B cell (primary cell): ENCODE measurements at regions not wholly inside any gene's neighbourhood (a gene's known extent, or its start where the extent isn't known, plus 50 kb on each side); places are given as distances from the start of the nearest gene placed in this dataset.

Experiments used
- ATAC-seq: fragments of 200-7000 bp; cut with Tn5 transposase; one replicate; pipeline ENCODE4 v1.10.0; 2021; ENCODE audit warnings: low read depth, mild to moderate bottlenecking, moderate number of reproducible peaks, moderate library complexity
- CTCF ChIA-PET: fragments of 350-600 bp; sonication (Branson Sonifier 250); formaldehyde crosslinking; loops from one replicate; lab custom pipeline; 2021; ENCODE audit warnings: antibody characterized with exemption, inconsistent platforms; lab: Charles Lee
- POLR2A ChIA-PET: fragments of 350-600 bp; sonication (Branson Sonifier 250); formaldehyde crosslinking; loops from one replicate; lab custom pipeline; 2021; ENCODE audit warnings: antibody characterized with exemption; lab: Charles Lee
- DNase-seq: peaks from one replicate; pipeline ENCODE4 v3.0.0; 2013
- H2AFZ ChIP-seq: 2 replicates; pipeline ENCODE4 v1.6.1; 2012; ENCODE audit warnings: mild to moderate bottlenecking, low read depth, low read length; ENCODE audit not compliant: insufficient read depth, poor library complexity, severe bottlenecking
- H3K27ac ChIP-seq, 2 donors: 1 replicate in 1 of 2; 2 replicates in 1 of 2; pipeline ENCODE4 v1.5.1; 2012 to 2013; ENCODE audit warnings: low read length in 2 of 2, mild to moderate bottlenecking in 2 of 2, moderate library complexity in 1 of 2
- H3K27me3 ChIP-seq, 4 experiments: fragments of 200-600 bp in 1 of 4; sonication (generic) in 1 of 4; replicated peaks in 1 of 4; 1 replicate in 2 of 4; 2 replicates in 2 of 4; pipeline versions ENCODE4 v1.6.1 to v1.7.0; 2013 to 2016; ENCODE audit warnings: low read length in 3 of 4, mild to moderate bottlenecking in 2 of 4, mixed read lengths in 1 of 4, moderate library complexity in 1 of 4; ENCODE audit not compliant: insufficient read depth in 4 of 4, control insufficient read depth in 3 of 4; ENCODE audit errors: control extremely low read depth in 1 of 4
- H3K36me3 ChIP-seq, 2 experiments: replicated peaks in 1 of 2; 1 replicate in 1 of 2; 2 replicates in 1 of 2; pipeline versions ENCODE4 v1.6.1 to v1.7.1; 2013; ENCODE audit warnings: low read length in 1 of 2; ENCODE audit not compliant: insufficient read depth in 2 of 2, control insufficient read depth in 1 of 2; ENCODE audit errors: control extremely low read depth in 1 of 2, extremely low read depth in 1 of 2
- H3K4me1 ChIP-seq, 2 donors: fragments of 200-600 bp in 1 of 2; sonication (generic) in 1 of 2; 1 replicate in 1 of 2; 2 replicates in 1 of 2; pipeline versions ENCODE4 v1.5.1 to v1.6.1; 2013 to 2017; ENCODE audit warnings: low read length in 2 of 2; ENCODE audit not compliant: control insufficient read depth in 2 of 2, insufficient read depth in 2 of 2
- H3K4me2 ChIP-seq: replicated peaks from 2 replicates; pipeline ENCODE3; 2012; ENCODE audit warnings: mild to moderate bottlenecking, low read depth, low read length; ENCODE audit not compliant: poor library complexity, severe bottlenecking
- H3K4me3 ChIP-seq, 5 experiments: fragments of 200-600 bp in 1 of 5; sonication (generic) in 1 of 5; 1 replicate in 3 of 5; 2 replicates in 2 of 5; pipeline versions ENCODE4 v1.5.1 to v1.7.0; 2011 to 2016; ENCODE audit warnings: low read length in 4 of 5, mild to moderate bottlenecking in 4 of 5, low read depth in 2 of 5, control low read depth in 1 of 5, moderate library complexity in 1 of 5; ENCODE audit not compliant: insufficient read depth in 1 of 5; ENCODE audit errors: control extremely low read depth in 1 of 5, extremely low read depth in 1 of 5
- H3K79me2 ChIP-seq: fragments of 200-600 bp; sonication (generic); one replicate; pipeline ENCODE4 v1.6.0; 2016; ENCODE audit warnings: low read length; ENCODE audit not compliant: control insufficient read depth, insufficient read depth
- H3K9ac ChIP-seq: fragments of 200-600 bp; sonication (generic); 2 replicates; pipeline ENCODE4 v1.6.1; 2017; ENCODE audit warnings: mild to moderate bottlenecking, low read length, moderate library complexity
- H3K9me3 ChIP-seq, 3 donors: one replicate each; pipeline versions ENCODE4 v1.6.1 to v1.7.1; 2013; ENCODE audit warnings: low read length in 2 of 3; ENCODE audit not compliant: control insufficient read depth in 2 of 3, insufficient read depth in 1 of 3; ENCODE audit errors: control extremely low read depth in 1 of 3
- H4K20me1 ChIP-seq: 2 replicates; pipeline ENCODE4 v1.6.0; 2012; ENCODE audit warnings: mild to moderate bottlenecking, low read length; ENCODE audit not compliant: insufficient read depth, control insufficient read depth, poor library complexity, severe bottlenecking
- H3K27ac Mint-ChIP-seq: one replicate; pipeline ENCODE4 v1.8.0; 2021; ENCODE audit warnings: mixed read lengths
- H3K27me3 Mint-ChIP-seq: one replicate; pipeline ENCODE4 v1.8.0; 2021; ENCODE audit warnings: mixed read lengths
- H3K4me1 Mint-ChIP-seq: one replicate; pipeline ENCODE4 v1.8.0; 2021; ENCODE audit warnings: mixed read lengths
- H3K4me3 Mint-ChIP-seq: one replicate; pipeline ENCODE4 v1.8.0; 2021; ENCODE audit warnings: mixed read lengths
- H3K9me3 Mint-ChIP-seq: one replicate; pipeline ENCODE4 v1.8.0; 2022; ENCODE audit warnings: mixed read lengths; ENCODE audit not compliant: insufficient read depth
- CTCF ChIP-seq: fragments of 200-600 bp; IDR thresholded peaks from one replicate; pipeline ENCODE4 v1.8.0; 2022; ENCODE audit warnings: antibody characterized with exemption, mild to moderate bottlenecking
- EZH2 ChIP-seq: IDR thresholded peaks from 2 replicates; pipeline ENCODE4 v1.6.1; 2012; ENCODE audit warnings: borderline replicate concordance, low read depth, mild to moderate bottlenecking, moderate library complexity, low read length; ENCODE audit not compliant: insufficient read depth, poor library complexity, severe bottlenecking
- WGBS: methylation state at CpG from one replicate; pipeline ENCODE4 v1.1.5; 2013; ENCODE audit warnings: missing lambda C conversion rate; ENCODE audit not compliant: insufficient coverage; 5-methylcytosine and 5-hydroxymethylcytosine counted together
- intact Hi-C: fragments of 100-400 bp; cut with micrococcal nuclease; formaldehyde crosslinking; loops from one replicate; pipeline ENCODE4 v1.10.0; 2022

DNA sequence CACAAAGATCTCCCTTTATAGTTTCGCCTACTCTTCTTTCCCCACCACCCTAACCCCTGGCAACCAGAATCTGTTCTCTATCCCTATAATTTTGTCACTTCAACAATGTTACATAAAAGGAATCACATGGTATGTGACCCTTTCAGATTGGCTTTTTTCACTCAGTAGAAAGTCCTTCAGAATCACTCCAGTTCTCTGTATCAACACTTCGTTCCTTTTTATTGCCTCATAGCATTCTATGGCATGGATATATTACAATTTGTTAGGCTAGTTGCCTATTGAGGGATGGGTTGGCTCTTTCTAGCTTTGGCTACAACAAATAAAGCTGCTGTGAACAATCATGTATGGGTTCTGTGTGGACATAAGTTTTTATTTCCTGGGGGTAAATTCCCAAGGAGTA, 163.1 kb downstream of the RPIA start:
- WGBS = 100% methylated on average over 1 of the region's 2 CpGs
- H3K36me3 ChIP-seq = peaks cover 0 to 30% of the 10 kb centered on the region in 2 experiments
- no peak for ATAC-seq
- no peak for DNase-seq
- H2AFZ ChIP-seq = no peak overlapping the region
- peaks cover 0 to 48% (median 4%) of the 10 kb centered on the region in 3 donors for H3K9me3 ChIP-seq
- intact Hi-C loops = no loop called here
- Mint-ChIP-seq H3K27me3 (no peaks in the 10 kb centered on the region), H3K9me3 (no peaks in the 10 kb centered on the region), H3K4me3 (peak overlapping the region; percentile 93), H3K27ac (peak overlapping the region; percentile 92), H3K4me1 (peaks cover 79% of the 10 kb centered on the region)
- TF ChIP-seq CTCF (no peak), EZH2 (no peak)
- ChIA-PET CTCF (interaction anchor here (1.7 to 20.8 kb wide), 2 partner anchors 8 to 20 kb away, joined by 10 to 577 read pairs; no protein-coding TSS in a partner anchor), POLR2A (interaction anchor here (18.4 kb wide), 1 partner anchor 15 kb away, joined by 509 read pairs; no protein-coding TSS in a partner anchor)
- H3K27me3 ChIP-seq = no peaks in the 10 kb centered on the region
- no peaks in the 10 kb centered on the region for H4K20me1 ChIP-seq
- no peak overlapping the region for H3K4me3 ChIP-seq
- H3K27ac ChIP-seq = peak overlapping the region; percentile 90 to 98
- no peak overlapping the region for H3K4me2 ChIP-seq
- H3K9ac ChIP-seq = no peak overlapping the region
- peaks cover 71 to 72% of the 10 kb centered on the region in 2 donors for H3K4me1 ChIP-seq
- peaks cover 49% of the 10 kb centered on the region for H3K79me2 ChIP-seq

DNA sequence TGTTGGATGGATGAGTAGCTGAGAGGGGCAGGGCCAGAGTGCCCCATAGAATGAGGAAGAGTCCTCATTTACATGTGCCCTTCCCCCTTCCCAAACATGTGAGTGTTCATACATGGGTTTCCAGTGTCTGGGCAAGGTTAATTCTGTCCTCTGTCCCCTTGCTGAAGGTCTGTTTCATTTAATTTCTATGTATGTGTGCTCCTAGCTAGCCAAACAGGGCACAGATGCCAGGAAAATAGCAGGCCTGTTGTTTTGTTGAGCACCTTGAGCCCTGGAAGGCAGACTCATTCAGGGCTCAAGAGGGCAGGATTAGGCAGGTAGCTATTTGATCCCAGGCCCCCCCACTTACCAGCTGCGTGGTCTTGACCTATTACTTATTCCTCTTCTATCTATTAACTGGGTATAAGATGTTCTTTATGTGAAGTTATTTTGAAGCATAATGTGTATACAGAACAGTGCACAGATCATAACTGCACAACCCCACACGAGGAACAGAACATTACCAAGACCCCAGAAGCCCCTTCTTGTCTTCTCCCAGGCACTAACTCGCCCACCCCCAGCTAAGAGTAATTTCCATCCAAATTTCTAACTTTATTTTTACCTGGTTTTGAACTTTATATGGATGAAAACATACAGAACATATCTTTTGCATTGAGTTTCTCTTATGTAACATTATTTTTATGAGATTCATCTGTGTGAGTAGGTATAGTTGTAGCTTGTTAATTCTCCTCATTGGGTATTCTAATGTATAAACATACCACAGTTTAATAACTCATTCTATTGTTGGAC, 164.3 kb downstream of the RPIA start:
- H3K4me1 Mint-ChIP-seq = peaks cover 69% of the 10 kb centered on the region
- H3K9me3 Mint-ChIP-seq = no peaks in the 10 kb centered on the region
- ATAC-seq (peak; percentile 62), DNase-seq (peak; percentile 77)
- WGBS = no CpG with 5 or more reads among the region's 3 CpGs
- peak overlapping the region; percentile 92 for H3K27ac Mint-ChIP-seq
- H3K27ac ChIP-seq = peak overlapping the region; percentile 90 to 98
- peaks cover 49% of the 10 kb centered on the region for H3K79me2 ChIP-seq
- no peak for TF ChIP-seq EZH2
- TF ChIP-seq CTCF = no peak
- POLR2A ChIA-PET = interaction anchor here (1.1 to 18.4 kb wide), 2 partner anchors 10 to 16 kb away, joined by 4 to 509 read pairs; no protein-coding TSS in a partner anchor
- H2AFZ ChIP-seq = no peak overlapping the region
- H3K27me3 ChIP-seq = no peaks in the 10 kb centered on the region
- H3K36me3 ChIP-seq = peaks cover 0 to 43% of the 10 kb centered on the region in 2 experiments
- H3K9ac ChIP-seq = peak overlapping the region; percentile 90
- CTCF ChIA-PET = interaction anchor here (1.0 to 20.8 kb wide), 7 partner anchors 9 to 27 kb away, joined by 3 to 577 read pairs (median 6); no protein-coding TSS in a partner anchor
- peak overlapping the region; percentile 93 for H3K4me3 Mint-ChIP-seq
- peak overlapping the region; percentile 80 for H3K4me2 ChIP-seq
- peak overlapping the region in 3 of 5 experiments; percentile 3 to 86 (median 25) for H3K4me3 ChIP-seq
- intact Hi-C loops = loop anchor here (1.0 kb wide), 2 partner anchors 10 to 24 kb away; no protein-coding TSS in a partner anchor
- H4K20me1 ChIP-seq = peaks cover 5% of the 10 kb centered on the region
- peaks cover 58 to 59% of the 10 kb centered on the region in 2 donors for H3K4me1 ChIP-seq
- H3K27me3 Mint-ChIP-seq = no peaks in the 10 kb centered on the region
- H3K9me3 ChIP-seq = peaks cover 0 to 40% (median 4%) of the 10 kb centered on the region in 3 donors
